Chondrocyte (in vitro differentiated cells): ENCODE measurements at regions not wholly inside any gene's neighbourhood (a gene's known extent, or its start where the extent isn't known, plus 50 kb on each side); places are given as distances from the start of the nearest gene placed in this dataset.

Source experiments
- DNase-seq: peaks from one replicate; pipeline ENCODE4 v3.0.0; 2021; ENCODE audit warnings: mixed read lengths, low spot score
- H3K27ac Mint-ChIP-seq: one replicate; pipeline ENCODE4 v1.8.0; 2021; ENCODE audit warnings: mild to moderate bottlenecking, moderate library complexity, mixed read lengths; ENCODE audit not compliant: unreplicated experiment
- H3K27me3 Mint-ChIP-seq: 2 replicates; pipeline ENCODE4 v1.8.0; 2021; ENCODE audit warnings: low read depth, mixed read lengths
- H3K36me3 Mint-ChIP-seq: 2 replicates; pipeline ENCODE4 v1.8.0; 2021; ENCODE audit warnings: low read depth, mixed read lengths
- H3K4me1 Mint-ChIP-seq: 2 replicates; pipeline ENCODE4 v1.8.0; 2021; ENCODE audit warnings: low read depth, mild to moderate bottlenecking, mixed read lengths
- H3K4me3 Mint-ChIP-seq: one replicate; pipeline ENCODE4 v1.8.0; 2021; ENCODE audit warnings: mild to moderate bottlenecking, moderate library complexity, mixed read lengths; ENCODE audit not compliant: unreplicated experiment
- H3K9me3 Mint-ChIP-seq: 2 replicates; pipeline ENCODE4 v1.8.0; 2021; ENCODE audit warnings: low read depth, mixed read lengths
- TF ChIP-seq, protein P1 (sequence below): fragments of 200-600 bp; sonication (generic); IDR thresholded peaks from 2 replicates; pipeline ENCODE4 v1.5.0; 2021; ENCODE audit warnings: antibody characterized with exemption, mild to moderate bottlenecking, moderate library complexity

DNA sequence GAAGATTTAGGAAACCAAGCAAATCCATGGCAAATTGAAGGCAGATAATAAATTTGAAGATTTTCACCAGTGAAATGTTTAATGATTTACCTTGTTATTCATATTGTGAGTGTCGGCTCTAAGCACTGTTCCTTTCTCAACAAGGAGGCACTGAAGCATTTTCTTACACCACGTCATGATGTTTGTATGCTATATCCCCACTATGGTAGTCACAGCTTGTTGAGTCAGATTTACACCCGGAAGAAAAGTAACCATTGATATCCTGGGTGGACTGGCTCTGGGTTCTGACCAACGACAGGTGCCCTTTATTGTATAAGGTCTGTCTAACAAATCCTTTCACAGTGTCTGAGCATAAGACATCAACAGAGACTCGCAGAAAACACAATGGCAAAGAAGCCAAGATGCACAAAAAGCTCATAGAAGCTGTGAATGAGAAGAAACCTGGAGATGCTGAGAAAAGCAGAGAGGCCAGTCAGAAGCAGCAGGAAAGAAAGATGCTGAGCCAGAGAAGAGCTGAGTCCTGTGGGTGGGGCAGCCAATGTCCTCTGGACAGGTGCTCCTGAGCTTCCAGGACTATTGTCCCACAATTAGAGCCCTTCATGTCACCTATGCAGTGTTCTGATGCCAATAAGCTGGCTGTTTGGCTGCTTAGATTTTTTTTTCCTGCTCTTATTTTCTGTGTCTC is 49.7 kb upstream of the ARHGAP5 start:
- Mint-ChIP-seq H3K27ac (no peak overlapping the region), H3K9me3 (no peaks in the 10 kb centered on the region), H3K4me1 (no peaks in the 10 kb centered on the region), H3K27me3 (no peaks in the 10 kb centered on the region), H3K36me3 (no peaks in the 10 kb centered on the region), H3K4me3 (no peak overlapping the region)
- DNase-seq, result no peak
- TF ChIP-seq, protein P1, sequence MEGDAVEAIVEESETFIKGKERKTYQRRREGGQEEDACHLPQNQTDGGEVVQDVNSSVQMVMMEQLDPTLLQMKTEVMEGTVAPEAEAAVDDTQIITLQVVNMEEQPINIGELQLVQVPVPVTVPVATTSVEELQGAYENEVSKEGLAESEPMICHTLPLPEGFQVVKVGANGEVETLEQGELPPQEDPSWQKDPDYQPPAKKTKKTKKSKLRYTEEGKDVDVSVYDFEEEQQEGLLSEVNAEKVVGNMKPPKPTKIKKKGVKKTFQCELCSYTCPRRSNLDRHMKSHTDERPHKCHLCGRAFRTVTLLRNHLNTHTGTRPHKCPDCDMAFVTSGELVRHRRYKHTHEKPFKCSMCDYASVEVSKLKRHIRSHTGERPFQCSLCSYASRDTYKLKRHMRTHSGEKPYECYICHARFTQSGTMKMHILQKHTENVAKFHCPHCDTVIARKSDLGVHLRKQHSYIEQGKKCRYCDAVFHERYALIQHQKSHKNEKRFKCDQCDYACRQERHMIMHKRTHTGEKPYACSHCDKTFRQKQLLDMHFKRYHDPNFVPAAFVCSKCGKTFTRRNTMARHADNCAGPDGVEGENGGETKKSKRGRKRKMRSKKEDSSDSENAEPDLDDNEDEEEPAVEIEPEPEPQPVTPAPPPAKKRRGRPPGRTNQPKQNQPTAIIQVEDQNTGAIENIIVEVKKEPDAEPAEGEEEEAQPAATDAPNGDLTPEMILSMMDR, result no peak
